SK-N-SH treated with all-trans-retinoic acid at 6 μM for 48 hours (cell line): ENCODE measurements at regions not wholly inside any gene's neighbourhood (a gene's known extent, or its start where the extent isn't known, plus 50 kb on each side); places are given as distances from the start of the nearest gene placed in this dataset.

Experiments used
- ATAC-seq: fragments of 200-7000 bp; cut with Tn5 transposase; 3 replicates; pipeline ENCODE4 v1.9.1; 2020; ENCODE audit warnings: mild to moderate bottlenecking, moderate library complexity
- ARNTL ChIP-seq: fragments of 450-650 bp; formaldehyde crosslinking; IDR thresholded peaks from 2 replicates; pipeline ENCODE4 v1.5.0; 2020; ENCODE audit warnings: low read depth, mild to moderate bottlenecking, moderate library complexity, borderline replicate concordance
- ESRRG ChIP-seq: fragments of 250-450 bp; sonication (Bioruptor Pico); IDR thresholded peaks from 2 replicates; pipeline ENCODE4 v1.6.1; 2021; ENCODE audit warnings: mild to moderate bottlenecking
- GLIS3 ChIP-seq: fragments of 250-450 bp; sonication (Bioruptor Pico); IDR thresholded peaks from 2 replicates; pipeline ENCODE4 v1.5.0; 2020; ENCODE audit warnings: mild to moderate bottlenecking, moderate library complexity
- ISL1 ChIP-seq: fragments of 250-450 bp; sonication (Bioruptor Pico); IDR thresholded peaks from 2 replicates; pipeline ENCODE4 v2.1.2; 2022; ENCODE audit warnings: mild to moderate bottlenecking, moderate library complexity
- OSR1 ChIP-seq: fragments of 250-450 bp; sonication (Bioruptor Pico); IDR thresholded peaks from 2 replicates; pipeline ENCODE4 v1.8.0; 2022; ENCODE audit warnings: moderate library complexity, mild to moderate bottlenecking, inconsistent platforms
- PPARA ChIP-seq: fragments of 250-450 bp; sonication (Bioruptor Pico); IDR thresholded peaks from 2 replicates; pipeline ENCODE4 v1.5.0; 2020; ENCODE audit warnings: mild to moderate bottlenecking, borderline replicate concordance
- SNAI2 ChIP-seq: fragments of 250-450 bp; sonication (Bioruptor Pico); IDR thresholded peaks from 2 replicates; pipeline ENCODE4 v1.5.0; 2020; ENCODE audit warnings: mild to moderate bottlenecking, moderate library complexity
- TOX ChIP-seq: fragments of 250-450 bp; sonication (Bioruptor Pico); IDR thresholded peaks from 2 replicates; pipeline ENCODE4 v1.8.0; 2021; ENCODE audit warnings: mild to moderate bottlenecking, moderate library complexity, borderline replicate concordance
- ZC3H10 ChIP-seq: fragments of 250-450 bp; sonication (Bioruptor Pico); IDR thresholded peaks from 2 replicates; pipeline ENCODE4 v1.5.1; 2021; ENCODE audit warnings: mild to moderate bottlenecking, moderate library complexity
- ZFP3 ChIP-seq: fragments of 250-450 bp; sonication (Bioruptor Pico); IDR thresholded peaks from 2 replicates; pipeline ENCODE4 v1.5.0; 2020; ENCODE audit warnings: mild to moderate bottlenecking, moderate library complexity
- ZFP30 ChIP-seq: fragments of 450-650 bp; formaldehyde crosslinking; IDR thresholded peaks from 2 replicates; pipeline ENCODE4 v1.5.0; 2022; ENCODE audit warnings: mild to moderate bottlenecking, moderate library complexity
- ZNF70 ChIP-seq: fragments of 450-650 bp; formaldehyde crosslinking; IDR thresholded peaks from 2 replicates; pipeline ENCODE4 v1.5.0; 2020; ENCODE audit warnings: mild to moderate bottlenecking, moderate library complexity
- ZNF8 ChIP-seq: fragments of 450-650 bp; formaldehyde crosslinking; IDR thresholded peaks from 2 replicates; pipeline ENCODE4 v1.5.0; 2020; ENCODE audit warnings: mild to moderate bottlenecking, moderate library complexity
- TF ChIP-seq, protein P1 (sequence below): fragments of 250-450 bp; sonication (Bioruptor Pico); IDR thresholded peaks from 2 replicates; pipeline ENCODE4 v1.8.0; 2021; ENCODE audit warnings: low read depth, mild to moderate bottlenecking, moderate library complexity, borderline replicate concordance
- TF ChIP-seq, protein P2 (sequence below): fragments of 250-450 bp; sonication (Bioruptor Pico); IDR thresholded peaks from 2 replicates; pipeline ENCODE4 v1.8.0; 2020; ENCODE audit warnings: mild to moderate bottlenecking, moderate library complexity, borderline replicate concordance
- TF ChIP-seq, protein P3 (sequence below): fragments of 250-450 bp; sonication (Bioruptor Pico); IDR thresholded peaks from 2 replicates; pipeline ENCODE4 v1.5.1; 2021; ENCODE audit warnings: mild to moderate bottlenecking, moderate library complexity
- TF ChIP-seq, protein P4 (sequence below): fragments of 250-450 bp; sonication (Bioruptor Pico); IDR thresholded peaks from 2 replicates; pipeline ENCODE4 v1.5.0; 2020; ENCODE audit warnings: mild to moderate bottlenecking, moderate library complexity

DNA sequence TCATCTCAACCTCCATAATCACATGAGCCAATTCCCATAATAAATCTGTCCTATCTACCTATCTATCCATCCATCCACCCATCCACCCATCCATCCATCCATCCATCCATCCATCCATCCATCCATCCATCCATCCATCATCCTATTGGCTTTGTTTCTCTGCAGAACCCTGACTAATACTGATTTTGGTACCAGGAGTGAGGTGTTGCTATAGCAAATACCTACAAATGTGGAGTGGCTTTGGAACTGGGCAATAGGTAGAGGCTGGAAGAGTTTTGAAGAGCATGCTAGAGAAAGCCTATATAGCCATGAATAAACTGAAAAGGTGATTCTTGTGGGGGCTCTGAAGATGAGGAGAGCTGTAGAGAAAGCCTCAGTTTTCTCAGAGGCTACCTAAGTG lies 88.7 kb upstream of the ANKRD28 start:
- TF ChIP-seq ZNF70 (CRISPR knock-in tag), result no peak
- no peak for TF ChIP-seq ZC3H10 (CRISPR knock-in tag)
- TF ChIP-seq, protein P1, sequence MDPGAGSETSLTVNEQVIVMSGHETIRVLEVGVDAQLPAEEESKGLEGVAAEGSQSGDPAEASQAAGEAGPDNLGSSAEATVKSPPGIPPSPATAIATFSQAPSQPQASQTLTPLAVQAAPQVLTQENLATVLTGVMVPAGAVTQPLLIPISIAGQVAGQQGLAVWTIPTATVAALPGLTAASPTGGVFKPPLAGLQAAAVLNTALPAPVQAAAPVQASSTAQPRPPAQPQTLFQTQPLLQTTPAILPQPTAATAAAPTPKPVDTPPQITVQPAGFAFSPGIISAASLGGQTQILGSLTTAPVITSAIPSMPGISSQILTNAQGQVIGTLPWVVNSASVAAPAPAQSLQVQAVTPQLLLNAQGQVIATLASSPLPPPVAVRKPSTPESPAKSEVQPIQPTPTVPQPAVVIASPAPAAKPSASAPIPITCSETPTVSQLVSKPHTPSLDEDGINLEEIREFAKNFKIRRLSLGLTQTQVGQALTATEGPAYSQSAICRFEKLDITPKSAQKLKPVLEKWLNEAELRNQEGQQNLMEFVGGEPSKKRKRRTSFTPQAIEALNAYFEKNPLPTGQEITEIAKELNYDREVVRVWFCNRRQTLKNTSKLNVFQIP (CRISPR knock-in tag), result no peak
- TF ChIP-seq, protein P2, sequence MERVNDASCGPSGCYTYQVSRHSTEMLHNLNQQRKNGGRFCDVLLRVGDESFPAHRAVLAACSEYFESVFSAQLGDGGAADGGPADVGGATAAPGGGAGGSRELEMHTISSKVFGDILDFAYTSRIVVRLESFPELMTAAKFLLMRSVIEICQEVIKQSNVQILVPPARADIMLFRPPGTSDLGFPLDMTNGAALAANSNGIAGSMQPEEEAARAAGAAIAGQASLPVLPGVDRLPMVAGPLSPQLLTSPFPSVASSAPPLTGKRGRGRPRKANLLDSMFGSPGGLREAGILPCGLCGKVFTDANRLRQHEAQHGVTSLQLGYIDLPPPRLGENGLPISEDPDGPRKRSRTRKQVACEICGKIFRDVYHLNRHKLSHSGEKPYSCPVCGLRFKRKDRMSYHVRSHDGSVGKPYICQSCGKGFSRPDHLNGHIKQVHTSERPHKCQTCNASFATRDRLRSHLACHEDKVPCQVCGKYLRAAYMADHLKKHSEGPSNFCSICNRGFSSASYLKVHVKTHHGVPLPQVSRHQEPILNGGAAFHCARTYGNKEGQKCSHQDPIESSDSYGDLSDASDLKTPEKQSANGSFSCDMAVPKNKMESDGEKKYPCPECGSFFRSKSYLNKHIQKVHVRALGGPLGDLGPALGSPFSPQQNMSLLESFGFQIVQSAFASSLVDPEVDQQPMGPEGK (CRISPR knock-in tag), result no peak
- no peak for TF ChIP-seq ARNTL (CRISPR knock-in tag)
- TF ChIP-seq, protein P3, sequence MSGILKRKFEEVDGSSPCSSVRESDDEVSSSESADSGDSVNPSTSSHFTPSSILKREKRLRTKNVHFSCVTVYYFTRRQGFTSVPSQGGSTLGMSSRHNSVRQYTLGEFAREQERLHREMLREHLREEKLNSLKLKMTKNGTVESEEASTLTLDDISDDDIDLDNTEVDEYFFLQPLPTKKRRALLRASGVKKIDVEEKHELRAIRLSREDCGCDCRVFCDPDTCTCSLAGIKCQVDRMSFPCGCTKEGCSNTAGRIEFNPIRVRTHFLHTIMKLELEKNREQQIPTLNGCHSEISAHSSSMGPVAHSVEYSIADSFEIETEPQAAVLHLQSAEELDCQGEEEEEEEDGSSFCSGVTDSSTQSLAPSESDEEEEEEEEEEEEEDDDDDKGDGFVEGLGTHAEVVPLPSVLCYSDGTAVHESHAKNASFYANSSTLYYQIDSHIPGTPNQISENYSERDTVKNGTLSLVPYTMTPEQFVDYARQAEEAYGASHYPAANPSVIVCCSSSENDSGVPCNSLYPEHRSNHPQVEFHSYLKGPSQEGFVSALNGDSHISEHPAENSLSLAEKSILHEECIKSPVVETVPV, result no peak
- TF ChIP-seq, all 23 proteins: peak for 0
- no peak for ATAC-seq

DNA sequence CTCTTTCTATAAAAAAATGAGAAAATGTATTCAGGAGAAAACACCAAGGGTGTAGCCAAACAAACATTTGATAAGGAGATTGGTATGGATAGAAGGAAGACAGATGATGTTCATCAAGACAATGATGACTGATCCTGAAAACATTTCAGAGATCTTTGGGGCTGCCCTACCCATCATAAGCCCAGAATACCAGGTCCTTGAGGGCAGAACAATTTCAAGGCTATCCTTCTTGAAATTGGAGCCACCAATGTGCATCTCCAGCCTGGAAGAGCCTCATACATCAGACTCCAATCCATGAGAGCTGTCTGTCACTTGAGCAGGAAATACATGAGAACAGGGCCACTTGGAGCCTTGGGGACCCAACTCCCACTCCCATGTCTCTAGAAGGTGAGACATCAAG lies 89.5 kb upstream of the ANKRD28 start:
- TF ChIP-seq GLIS3 (CRISPR knock-in tag) (no peak), ZFP30 (CRISPR knock-in tag) (no peak), TOX (CRISPR knock-in tag) (no peak), PPARA (CRISPR knock-in tag) (no peak), ISL1 (no peak), ESRRG (no peak), ZNF8 (CRISPR knock-in tag) (no peak), ZNF70 (CRISPR knock-in tag) (no peak), SNAI2 (CRISPR knock-in tag) (no peak), ZFP3 (CRISPR knock-in tag) (no peak), ARNTL (CRISPR knock-in tag) (no peak)
- TF ChIP-seq, protein P2 (CRISPR knock-in tag), result no peak
- TF ChIP-seq, protein P3, result no peak
- TF ChIP-seq, protein P4, sequence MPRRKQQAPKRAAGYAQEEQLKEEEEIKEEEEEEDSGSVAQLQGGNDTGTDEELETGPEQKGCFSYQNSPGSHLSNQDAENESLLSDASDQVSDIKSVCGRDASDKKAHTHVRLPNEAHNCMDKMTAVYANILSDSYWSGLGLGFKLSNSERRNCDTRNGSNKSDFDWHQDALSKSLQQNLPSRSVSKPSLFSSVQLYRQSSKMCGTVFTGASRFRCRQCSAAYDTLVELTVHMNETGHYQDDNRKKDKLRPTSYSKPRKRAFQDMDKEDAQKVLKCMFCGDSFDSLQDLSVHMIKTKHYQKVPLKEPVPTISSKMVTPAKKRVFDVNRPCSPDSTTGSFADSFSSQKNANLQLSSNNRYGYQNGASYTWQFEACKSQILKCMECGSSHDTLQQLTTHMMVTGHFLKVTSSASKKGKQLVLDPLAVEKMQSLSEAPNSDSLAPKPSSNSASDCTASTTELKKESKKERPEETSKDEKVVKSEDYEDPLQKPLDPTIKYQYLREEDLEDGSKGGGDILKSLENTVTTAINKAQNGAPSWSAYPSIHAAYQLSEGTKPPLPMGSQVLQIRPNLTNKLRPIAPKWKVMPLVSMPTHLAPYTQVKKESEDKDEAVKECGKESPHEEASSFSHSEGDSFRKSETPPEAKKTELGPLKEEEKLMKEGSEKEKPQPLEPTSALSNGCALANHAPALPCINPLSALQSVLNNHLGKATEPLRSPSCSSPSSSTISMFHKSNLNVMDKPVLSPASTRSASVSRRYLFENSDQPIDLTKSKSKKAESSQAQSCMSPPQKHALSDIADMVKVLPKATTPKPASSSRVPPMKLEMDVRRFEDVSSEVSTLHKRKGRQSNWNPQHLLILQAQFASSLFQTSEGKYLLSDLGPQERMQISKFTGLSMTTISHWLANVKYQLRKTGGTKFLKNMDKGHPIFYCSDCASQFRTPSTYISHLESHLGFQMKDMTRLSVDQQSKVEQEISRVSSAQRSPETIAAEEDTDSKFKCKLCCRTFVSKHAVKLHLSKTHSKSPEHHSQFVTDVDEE (CRISPR knock-in tag), result no peak

DNA sequence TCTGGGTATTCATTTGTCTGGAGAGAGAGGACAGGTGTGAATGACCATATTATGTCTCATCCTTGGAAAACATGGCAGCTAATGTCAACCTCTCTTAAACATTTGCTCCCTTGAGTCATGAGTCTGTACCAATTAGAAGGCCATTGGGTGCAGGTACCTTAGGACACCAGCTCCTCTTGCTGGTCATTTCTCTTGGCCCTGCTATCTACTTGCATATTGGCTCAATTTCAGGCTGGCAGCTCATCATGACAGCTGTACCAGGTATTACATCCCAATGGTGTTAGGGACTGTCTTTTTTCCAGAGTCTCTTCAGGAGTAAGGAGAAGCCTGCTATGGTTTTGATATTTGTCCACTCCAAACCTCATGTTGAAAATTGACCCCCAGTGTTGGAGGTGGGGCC lies 92.2 kb upstream of the ANKRD28 start:
- TF ChIP-seq ZFP3 (CRISPR knock-in tag) (no peak), TOX (CRISPR knock-in tag) (no peak), ZFP30 (CRISPR knock-in tag) (no peak), ZNF8 (CRISPR knock-in tag) (no peak), ZC3H10 (CRISPR knock-in tag) (no peak), OSR1 (CRISPR knock-in tag) (no peak)
- TF ChIP-seq, all 23 proteins: peak for 0
- ATAC-seq, result no peak

More for the DNA sequence above, 89.5 kb upstream of the ANKRD28 start:
- ATAC-seq, result no peak
